ENCODE measurements at regions not wholly inside any gene's neighbourhood (a gene's known extent, or its start where the extent isn't known, plus 50 kb on each side); places are given as distances from the start of the nearest gene placed in this dataset.

- TF ChIP-seq TSHZ2 (CRISPR knock-in tag; IDR thresholded peaks at IDR 0.05), result no peak
- no peak for TF ChIP-seq ZNF70 (CRISPR knock-in tag; IDR thresholded peaks at IDR 0.05)
- TF ChIP-seq ESRRG (CRISPR knock-in tag; IDR thresholded peaks at IDR 0.05), result no peak
- no peak for TF ChIP-seq ZNF565 (CRISPR knock-in tag; conservative IDR thresholded peaks at IDR 0.05; ENCODE audit: low read depth)
- no peak for TF ChIP-seq ZNF8 (CRISPR knock-in tag; IDR thresholded peaks at IDR 0.05)
Observed at GRCh38 chr10:89102735-89103134, 104.4 kb downstream of the CH25H start (continued).

- ATAC-seq, result no peak
- TF ChIP-seq POU6F1 (CRISPR knock-in tag; IDR thresholded peaks at IDR 0.05; ENCODE audit: borderline replicate concordance, low read depth), result no peak
- TF ChIP-seq GLIS3 (CRISPR knock-in tag; IDR thresholded peaks at IDR 0.05), result no peak
Observed at GRCh38 chr10:89101943-89102342, 105.2 kb downstream of the CH25H start.

GRCh38 chr10:89100680-89101079 is 106.4 kb downstream of the CH25H start:
- no peak for ATAC-seq
- no peak for TF ChIP-seq BACH2 (CRISPR knock-in tag; IDR thresholded peaks at IDR 0.05; ENCODE audit: borderline replicate concordance)
- TF ChIP-seq CREB5 (CRISPR knock-in tag; IDR thresholded peaks at IDR 0.05; ENCODE audit: low read depth), result no peak

- no peak for TF ChIP-seq CREB5 (CRISPR knock-in tag; IDR thresholded peaks at IDR 0.05; ENCODE audit: low read depth)
- no peak for TF ChIP-seq SNAI2 (CRISPR knock-in tag; IDR thresholded peaks at IDR 0.05)
- TF ChIP-seq POU6F1 (CRISPR knock-in tag; IDR thresholded peaks at IDR 0.05; ENCODE audit: borderline replicate concordance, low read depth), result no peak
- no peak for TF ChIP-seq ZNF565 (CRISPR knock-in tag; conservative IDR thresholded peaks at IDR 0.05; ENCODE audit: low read depth)
- TF ChIP-seq CSRNP3 (CRISPR knock-in tag; IDR thresholded peaks at IDR 0.05), result no peak
- TF ChIP-seq ZNF8 (CRISPR knock-in tag; IDR thresholded peaks at IDR 0.05), result no peak
- TF ChIP-seq GLIS3 (CRISPR knock-in tag; IDR thresholded peaks at IDR 0.05), result no peak
- TF ChIP-seq TCF4 (CRISPR knock-in tag; IDR thresholded peaks at IDR 0.05; ENCODE audit: borderline replicate concordance), result no peak
- ATAC-seq, result no peak
Observed at GRCh38 chr10:89097226-89097625, 106.6 kb downstream of the FAS start.

- no peak for ATAC-seq
- TF ChIP-seq RARB (CRISPR knock-in tag; IDR thresholded peaks at IDR 0.05) (no peak), ZFP30 (CRISPR knock-in tag; IDR thresholded peaks at IDR 0.05) (no peak), OSR1 (CRISPR knock-in tag; IDR thresholded peaks at IDR 0.05) (no peak), ZNF565 (CRISPR knock-in tag; conservative IDR thresholded peaks at IDR 0.05; ENCODE audit: low read depth) (no peak), CSRNP3 (CRISPR knock-in tag; IDR thresholded peaks at IDR 0.05) (no peak), ZFP3 (CRISPR knock-in tag; IDR thresholded peaks at IDR 0.05) (no peak), ZC3H10 (CRISPR knock-in tag; IDR thresholded peaks at IDR 0.05) (no peak), SNAI2 (CRISPR knock-in tag; IDR thresholded peaks at IDR 0.05) (no peak), TCF4 (CRISPR knock-in tag; IDR thresholded peaks at IDR 0.05; ENCODE audit: borderline replicate concordance) (no peak), CREB5 (CRISPR knock-in tag; IDR thresholded peaks at IDR 0.05; ENCODE audit: low read depth) (no peak), ZNF70 (CRISPR knock-in tag; IDR thresholded peaks at IDR 0.05) (no peak), POU6F1 (CRISPR knock-in tag; IDR thresholded peaks at IDR 0.05; ENCODE audit: borderline replicate concordance, low read depth) (no peak)
Observed at GRCh38 chr10:89095701-89096391, 105.2 kb downstream of the FAS start.

All from SK-N-SH treated with all-trans-retinoic acid at 6 μM for 48 hours (cell line).